ENCODE measurements at regions not wholly inside any gene's neighbourhood (a gene's known extent, or its start where the extent isn't known, plus 50 kb on each side); places are given as distances from the start of the nearest gene placed in this dataset.
"Not testable (repeated sequence)": the region's sequence is repeated elsewhere in the genome, so short reads cannot be mapped to it uniquely, and the experiment has no call there.

- DNase-seq (ENCODE audit: low spot score) = not testable (repeated sequence)
These were observed 111.2 kb upstream of the CYLC1 start for GRCh38 chrX:83749736-83750135.

- not testable (repeated sequence) for DNase-seq (ENCODE audit: low spot score)
These were observed 110.5 kb upstream of the CYLC1 start for GRCh38 chrX:83750451-83750850.

- DNase-seq (ENCODE audit: low spot score) = peak; percentile 2
These were observed 101.1 kb upstream of the CYLC1 start for GRCh38 chrX:83759872-83760271.

GRCh38 chrX:83771664-83772063 is 89.3 kb upstream of the CYLC1 start:
- DNase-seq (ENCODE audit: low spot score) = no peak

Measured in SW480 (cell line).